Sigmoid colon (tissue), 3 donors: ENCODE measurements at regions not wholly inside any gene's neighbourhood (a gene's known extent, or its start where the extent isn't known, plus 50 kb on each side); places are given as distances from the start of the nearest gene placed in this dataset.

ENCODE experiments used
- POLR2A ChIP-seq, 2 donors: fragments of 450-650 bp; IDR thresholded peaks; one replicate each; pipeline ENCODE4 v1.6.1; 2016; ENCODE audit warnings: antibody characterized with exemption in 2 of 2, mild to moderate bottlenecking in 2 of 2, moderate library complexity in 2 of 2
- TF ChIP-seq, protein P1 (sequence below), 4 experiments: fragments of 450-650 bp in 3 of 4; fragments of 200-600 bp in 1 of 4; IDR thresholded peaks; one replicate each; pipeline ENCODE4 v1.5.1; 2016 to 2019; ENCODE audit warnings: antibody characterized with exemption in 4 of 4, mild to moderate bottlenecking in 3 of 4, moderate library complexity in 2 of 4

DNA sequence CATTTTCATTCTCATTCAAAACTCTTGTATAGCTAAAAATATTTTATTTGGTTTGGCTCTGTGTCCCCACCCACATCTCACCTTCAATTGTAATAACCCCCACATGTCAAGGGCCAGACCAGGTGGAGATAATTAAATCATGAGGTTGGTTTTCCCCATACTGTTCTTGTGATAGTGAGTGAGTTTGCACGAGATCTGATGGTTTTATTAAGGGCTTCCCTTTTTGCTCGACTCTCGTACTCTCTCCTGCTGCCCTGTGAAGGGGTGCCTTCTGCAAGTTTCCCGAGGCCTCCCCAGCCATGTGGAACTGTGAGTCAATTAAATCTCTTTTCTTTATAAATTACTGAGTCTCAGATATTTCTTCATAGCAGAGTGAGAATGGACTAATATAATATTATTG lies 768.0 kb downstream of the STIM2 start:
- TF ChIP-seq POLR2A (IDR thresholded peaks at IDR 0.05), result no peak
- TF ChIP-seq, protein P1, sequence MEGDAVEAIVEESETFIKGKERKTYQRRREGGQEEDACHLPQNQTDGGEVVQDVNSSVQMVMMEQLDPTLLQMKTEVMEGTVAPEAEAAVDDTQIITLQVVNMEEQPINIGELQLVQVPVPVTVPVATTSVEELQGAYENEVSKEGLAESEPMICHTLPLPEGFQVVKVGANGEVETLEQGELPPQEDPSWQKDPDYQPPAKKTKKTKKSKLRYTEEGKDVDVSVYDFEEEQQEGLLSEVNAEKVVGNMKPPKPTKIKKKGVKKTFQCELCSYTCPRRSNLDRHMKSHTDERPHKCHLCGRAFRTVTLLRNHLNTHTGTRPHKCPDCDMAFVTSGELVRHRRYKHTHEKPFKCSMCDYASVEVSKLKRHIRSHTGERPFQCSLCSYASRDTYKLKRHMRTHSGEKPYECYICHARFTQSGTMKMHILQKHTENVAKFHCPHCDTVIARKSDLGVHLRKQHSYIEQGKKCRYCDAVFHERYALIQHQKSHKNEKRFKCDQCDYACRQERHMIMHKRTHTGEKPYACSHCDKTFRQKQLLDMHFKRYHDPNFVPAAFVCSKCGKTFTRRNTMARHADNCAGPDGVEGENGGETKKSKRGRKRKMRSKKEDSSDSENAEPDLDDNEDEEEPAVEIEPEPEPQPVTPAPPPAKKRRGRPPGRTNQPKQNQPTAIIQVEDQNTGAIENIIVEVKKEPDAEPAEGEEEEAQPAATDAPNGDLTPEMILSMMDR (IDR thresholded peaks at IDR 0.05), result no peak
